ENCODE measurements at regions not wholly inside any gene's neighbourhood (a gene's known extent, or its start where the extent isn't known, plus 50 kb on each side); places are given as distances from the start of the nearest gene placed in this dataset.
"Not testable (repeated sequence)": the region's sequence is repeated elsewhere in the genome, so short reads cannot be mapped to it uniquely, and the experiment has no call there.

- H3K4me1 ChIP-seq (ENCODE audit: insufficient read depth, poor library complexity, severe bottlenecking), result no peaks in the 10 kb centered on the region
- ATAC-seq (ENCODE audit: low read depth) (no peak), DNase-seq (ENCODE audit: low spot score) (no peak)
- no peaks in the 10 kb centered on the region for H3K36me3 ChIP-seq (ENCODE audit: low read depth)
- no peak overlapping the region for H3K4me3 ChIP-seq (ENCODE audit: severe bottlenecking)
- H3K9me3 ChIP-seq (ENCODE audit: severe bottlenecking), result no peaks in the 10 kb centered on the region
- TF ChIP-seq CTCF (IDR thresholded peaks at IDR 0.05; ENCODE audit: poor library complexity, severe bottlenecking), result no peak
- no peak overlapping the region for H3K27ac ChIP-seq (ENCODE audit: poor library complexity, severe bottlenecking)
- no peaks in the 10 kb centered on the region for H3K27me3 ChIP-seq (ENCODE audit: insufficient read depth, poor library complexity, severe bottlenecking)
Observed at GRCh38 chr4:132346016-132346415, 803.1 kb upstream of the PCDH10 start.

- not testable (repeated sequence) for H3K9me3 ChIP-seq (ENCODE audit: severe bottlenecking); H3K4me3 ChIP-seq (ENCODE audit: severe bottlenecking)
Observed at GRCh38 chr4:132351606-132352005, 797.5 kb upstream of the PCDH10 start.

GRCh38 chr4:132382243-132382642 lies 766.9 kb upstream of the PCDH10 start:
- Histone ChIP-seq H3K9me3 (ENCODE audit: severe bottlenecking) (no peaks in the 10 kb centered on the region), H3K4me3 (ENCODE audit: severe bottlenecking) (no peak overlapping the region), H3K36me3 (ENCODE audit: low read depth) (no peaks in the 10 kb centered on the region), H3K4me1 (ENCODE audit: insufficient read depth, poor library complexity, severe bottlenecking) (no peaks in the 10 kb centered on the region), H3K27me3 (ENCODE audit: insufficient read depth, poor library complexity, severe bottlenecking) (no peaks in the 10 kb centered on the region), H3K27ac (ENCODE audit: poor library complexity, severe bottlenecking) (no peak overlapping the region)
- DNase-seq (ENCODE audit: low spot score) (no peak), ATAC-seq (ENCODE audit: low read depth) (no peak)
- TF ChIP-seq CTCF (IDR thresholded peaks at IDR 0.05; ENCODE audit: poor library complexity, severe bottlenecking), result no peak

More at GRCh38 chr4:132351606-132352005, 797.5 kb upstream of the PCDH10 start:
- H3K4me1 ChIP-seq (ENCODE audit: insufficient read depth, poor library complexity, severe bottlenecking); H3K27me3 ChIP-seq (ENCODE audit: insufficient read depth, poor library complexity, severe bottlenecking); ATAC-seq (ENCODE audit: low read depth); H3K27ac ChIP-seq (ENCODE audit: poor library complexity, severe bottlenecking); DNase-seq (ENCODE audit: low spot score); H3K36me3 ChIP-seq (ENCODE audit: low read depth): not testable (repeated sequence)

GRCh38 chr4:132383571-132384199 lies 765.4 kb upstream of the PCDH10 start:
- no peaks in the 10 kb centered on the region for H3K36me3 ChIP-seq (ENCODE audit: low read depth)
- H3K4me1 ChIP-seq (ENCODE audit: insufficient read depth, poor library complexity, severe bottlenecking), result no peaks in the 10 kb centered on the region
- H3K9me3 ChIP-seq (ENCODE audit: severe bottlenecking), result no peaks in the 10 kb centered on the region
- no peak overlapping the region for H3K4me3 ChIP-seq (ENCODE audit: severe bottlenecking)
- no peak overlapping the region for H3K27ac ChIP-seq (ENCODE audit: poor library complexity, severe bottlenecking)
- H3K27me3 ChIP-seq (ENCODE audit: insufficient read depth, poor library complexity, severe bottlenecking), result no peaks in the 10 kb centered on the region
- ATAC-seq (ENCODE audit: low read depth) (no peak; the same call in 2 of the 3 replicates), DNase-seq (ENCODE audit: low spot score) (no peak)
- TF ChIP-seq CTCF (IDR thresholded peaks at IDR 0.05; ENCODE audit: poor library complexity, severe bottlenecking), result no peak

GRCh38 chr4:132384709-132385108 lies 764.4 kb upstream of the PCDH10 start:
- DNase-seq (ENCODE audit: low spot score) (no peak), ATAC-seq (ENCODE audit: low read depth) (0 out of 3 replicates have a peak, but pooled peaks have one; percentile 54)
- Histone ChIP-seq H3K4me1 (ENCODE audit: insufficient read depth, poor library complexity, severe bottlenecking) (no peaks in the 10 kb centered on the region), H3K36me3 (ENCODE audit: low read depth) (no peaks in the 10 kb centered on the region), H3K4me3 (ENCODE audit: severe bottlenecking) (no peak overlapping the region), H3K9me3 (ENCODE audit: severe bottlenecking) (no peaks in the 10 kb centered on the region), H3K27me3 (ENCODE audit: insufficient read depth, poor library complexity, severe bottlenecking) (no peaks in the 10 kb centered on the region), H3K27ac (ENCODE audit: poor library complexity, severe bottlenecking) (no peak overlapping the region)
- TF ChIP-seq CTCF (IDR thresholded peaks at IDR 0.05; ENCODE audit: poor library complexity, severe bottlenecking), result no peak

All from RWPE2 (cell line).